H1 (cell line): ENCODE measurements at regions not wholly inside any gene's neighbourhood (a gene's known extent, or its start where the extent isn't known, plus 50 kb on each side); places are given as distances from the start of the nearest gene placed in this dataset.

ENCODE experiments used
- FOSL1 ChIP-seq: IDR thresholded peaks from 2 replicates; pipeline ENCODE4 v1.6.1; 2011; ENCODE audit warnings: mild to moderate bottlenecking, low read depth, low read length, moderate library complexity; ENCODE audit not compliant: insufficient read depth
- YY1 ChIP-seq: IDR thresholded peaks from 2 replicates; pipeline ENCODE4 v1.6.1; 2011; ENCODE audit warnings: low read depth, mild to moderate bottlenecking, low read length

- TF ChIP-seq FOSL1 = no peak
- TF ChIP-seq YY1 = no peak
Measured at GRCh38 chr7:106589198-106589879, 71.6 kb downstream of the CCDC71L start.
